ENCODE measurements at regions not wholly inside any gene's neighbourhood (a gene's known extent, or its start where the extent isn't known, plus 50 kb on each side); places are given as distances from the start of the nearest gene placed in this dataset.
"Not testable (repeated sequence)": the region's sequence is repeated elsewhere in the genome, so short reads cannot be mapped to it uniquely, and the experiment has no call there.

DNA sequence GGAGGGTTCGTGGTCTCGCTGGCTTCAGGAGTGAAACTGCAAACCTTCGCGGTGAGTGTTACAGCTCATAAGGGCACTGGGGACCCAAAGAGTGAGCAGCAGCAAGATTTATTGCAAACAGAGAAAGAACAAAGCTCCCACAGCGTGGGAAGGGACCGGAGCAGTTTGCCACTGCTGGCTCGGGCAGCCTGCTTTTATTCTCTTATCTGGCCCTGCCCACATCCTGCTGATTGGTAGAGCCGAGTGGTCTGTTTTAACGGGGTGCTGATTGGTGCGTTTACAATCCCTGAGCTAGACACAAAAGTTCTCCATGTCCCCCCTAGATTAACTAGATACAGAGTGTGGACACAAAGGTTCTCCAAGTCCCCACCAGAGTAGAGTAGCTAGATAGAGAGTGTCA lies 161.3 kb downstream of the ZIC4 start:
- TF ChIP-seq, protein P1, sequence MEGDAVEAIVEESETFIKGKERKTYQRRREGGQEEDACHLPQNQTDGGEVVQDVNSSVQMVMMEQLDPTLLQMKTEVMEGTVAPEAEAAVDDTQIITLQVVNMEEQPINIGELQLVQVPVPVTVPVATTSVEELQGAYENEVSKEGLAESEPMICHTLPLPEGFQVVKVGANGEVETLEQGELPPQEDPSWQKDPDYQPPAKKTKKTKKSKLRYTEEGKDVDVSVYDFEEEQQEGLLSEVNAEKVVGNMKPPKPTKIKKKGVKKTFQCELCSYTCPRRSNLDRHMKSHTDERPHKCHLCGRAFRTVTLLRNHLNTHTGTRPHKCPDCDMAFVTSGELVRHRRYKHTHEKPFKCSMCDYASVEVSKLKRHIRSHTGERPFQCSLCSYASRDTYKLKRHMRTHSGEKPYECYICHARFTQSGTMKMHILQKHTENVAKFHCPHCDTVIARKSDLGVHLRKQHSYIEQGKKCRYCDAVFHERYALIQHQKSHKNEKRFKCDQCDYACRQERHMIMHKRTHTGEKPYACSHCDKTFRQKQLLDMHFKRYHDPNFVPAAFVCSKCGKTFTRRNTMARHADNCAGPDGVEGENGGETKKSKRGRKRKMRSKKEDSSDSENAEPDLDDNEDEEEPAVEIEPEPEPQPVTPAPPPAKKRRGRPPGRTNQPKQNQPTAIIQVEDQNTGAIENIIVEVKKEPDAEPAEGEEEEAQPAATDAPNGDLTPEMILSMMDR (conservative IDR thresholded peaks at IDR 0.05; ENCODE audit: low read length): not testable (repeated sequence)
- not testable (repeated sequence) for TF ChIP-seq EZH2phosphoT487 (IDR thresholded peaks at IDR 0.05; ENCODE audit: borderline replicate concordance)
